ENCODE measurements at regions not wholly inside any gene's neighbourhood (a gene's known extent, or its start where the extent isn't known, plus 50 kb on each side); places are given as distances from the start of the nearest gene placed in this dataset.
"Not testable (repeated sequence)": the region's sequence is repeated elsewhere in the genome, so short reads cannot be mapped to it uniquely, and the experiment has no call there.

GRCh38 chr3:5505163-5505562 lies 317.7 kb downstream of the EDEM1 start:
- Histone ChIP-seq H3K4me3 (replicated peaks in 1 of 3) (no peak overlapping the region), H3K36me3 (no peaks in the 10 kb centered on the region), H3K4me1 (no peaks in the 10 kb centered on the region), H3K27me3 (no peaks in the 10 kb centered on the region), H3K9me3 (no peaks in the 10 kb centered on the region), H3K27ac (no peak overlapping the region)
- TF ChIP-seq POLR2A (IDR thresholded peaks at IDR 0.05) (no peak), CTCF (IDR thresholded peaks at IDR 0.05) (no peak)
- WGBS, 2 donors, result 91 to 93% methylated on average over 3 of the region's 3 CpGs
- DNase-seq, result no peak
- intact Hi-C loops (cut with DNase I), result no loop called here

- Histone ChIP-seq H3K36me3 (no peaks in the 10 kb centered on the region), H3K9me3 (no peaks in the 10 kb centered on the region), H3K27ac (no peak overlapping the region), H3K27me3 (no peaks in the 10 kb centered on the region), H3K4me1 (no peaks in the 10 kb centered on the region), H3K4me3 (replicated peaks in 1 of 3) (no peak overlapping the region)
- TF ChIP-seq POLR2A (IDR thresholded peaks at IDR 0.05) (no peak), CTCF (IDR thresholded peaks at IDR 0.05) (no peak)
- intact Hi-C loops (cut with DNase I), result no loop called here
- WGBS, 2 donors, result 75 to 80% methylated on average over 2 of the region's 2 CpGs
- DNase-seq, result no peak
Observed at GRCh38 chr3:5505997-5506396, 318.5 kb downstream of the EDEM1 start.

GRCh38 chr3:5508860-5509259 lies 321.4 kb downstream of the EDEM1 start:
- H3K27me3 ChIP-seq; H3K4me3 ChIP-seq (replicated peaks in 1 of 3); DNase-seq; intact Hi-C loops (cut with DNase I); H3K27ac ChIP-seq; H3K4me1 ChIP-seq; H3K9me3 ChIP-seq; H3K36me3 ChIP-seq: not testable (repeated sequence)
- whole genome bisulfite sequencing, 2 donors, result 88 to 90% methylated on average over 3 of the region's 3 CpGs

GRCh38 chr3:5510300-5510699 lies 322.8 kb downstream of the EDEM1 start:
- Histone ChIP-seq H3K36me3 (no peaks in the 10 kb centered on the region), H3K4me1 (no peaks in the 10 kb centered on the region), H3K27me3 (no peaks in the 10 kb centered on the region), H3K27ac (no peak overlapping the region), H3K4me3 (replicated peaks in 1 of 3) (no peak overlapping the region), H3K9me3 (no peaks in the 10 kb centered on the region)
- 69 to 76% methylated on average over 3 of the region's 5 CpGs for WGBS, 2 donors
- intact Hi-C loops (cut with DNase I), result no loop called here
- TF ChIP-seq POLR2A (IDR thresholded peaks at IDR 0.05), result no peak
- TF ChIP-seq CTCF (IDR thresholded peaks at IDR 0.05), result no peak
- no peak for DNase-seq

- Histone ChIP-seq H3K4me3 (replicated peaks in 1 of 3) (no peak overlapping the region), H3K27me3 (no peaks in the 10 kb centered on the region), H3K9me3 (no peaks in the 10 kb centered on the region), H3K36me3 (no peaks in the 10 kb centered on the region), H3K27ac (no peak overlapping the region), H3K4me1 (no peaks in the 10 kb centered on the region)
- intact Hi-C loops (cut with DNase I), result no loop called here
- WGBS, 2 donors, result 94 to 95% methylated on average over 4 of the region's 4 CpGs
- no peak for TF ChIP-seq POLR2A (IDR thresholded peaks at IDR 0.05)
- no peak for TF ChIP-seq CTCF (IDR thresholded peaks at IDR 0.05)
- no peak for DNase-seq
Observed at GRCh38 chr3:5517921-5518320, 330.4 kb downstream of the EDEM1 start.

GRCh38 chr3:5520237-5520636 lies 332.7 kb downstream of the EDEM1 start:
- no peaks in the 10 kb centered on the region for H3K9me3 ChIP-seq
- 83 to 89% methylated on average over 5 of the region's 5 CpGs for WGBS, 2 donors
- intact Hi-C loops (cut with DNase I), result no loop called here
- no peaks in the 10 kb centered on the region for H3K36me3 ChIP-seq
- no peaks in the 10 kb centered on the region for H3K4me1 ChIP-seq
- no peak overlapping the region for H3K27ac ChIP-seq
- DNase-seq, result no peak
- H3K27me3 ChIP-seq, result no peaks in the 10 kb centered on the region
- TF ChIP-seq POLR2A (IDR thresholded peaks at IDR 0.05) (no peak), CTCF (IDR thresholded peaks at IDR 0.05) (no peak)
- no peak overlapping the region for H3K4me3 ChIP-seq (replicated peaks in 1 of 3)
